ENCODE measurements at regions not wholly inside any gene's neighbourhood (a gene's known extent, or its start where the extent isn't known, plus 50 kb on each side); places are given as distances from the start of the nearest gene placed in this dataset.

DNA sequence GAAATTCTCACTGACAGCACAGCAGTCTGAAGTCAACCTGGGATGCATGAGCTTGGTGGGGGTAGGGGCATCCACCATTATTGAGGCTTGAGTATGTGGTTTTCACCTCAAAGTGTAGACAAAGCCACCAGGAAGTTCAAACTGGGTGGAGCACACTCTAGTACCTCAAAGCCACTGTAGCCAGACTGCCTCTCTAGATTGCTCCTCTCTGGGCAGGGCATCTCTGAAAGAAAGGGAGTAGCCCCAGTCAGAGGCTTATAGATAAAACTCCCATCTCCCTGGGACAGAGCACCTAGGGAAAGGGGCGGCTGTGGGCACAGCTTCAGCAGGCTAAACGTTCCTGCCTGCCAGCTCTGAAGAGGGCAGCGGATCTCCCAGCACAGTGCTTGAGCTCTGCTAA lies 143.0 kb downstream of the KITLG start:
- H3K27ac Mint-ChIP-seq: no peak overlapping the region

More for the DNA sequence above, 143.0 kb downstream of the KITLG start:
- no peak overlapping the region for H3K4me3 Mint-ChIP-seq (ENCODE audit: low read depth)
- H3K27me3 Mint-ChIP-seq: no peaks in the 10 kb centered on the region
- H3K4me1 Mint-ChIP-seq (ENCODE audit: low read depth): peaks cover 14% of the 10 kb centered on the region
- DNase-seq (ENCODE audit: low spot score, unreplicated experiment): no peak
- H3K9me3 Mint-ChIP-seq (ENCODE audit: low read depth): peaks cover 31% of the 10 kb centered on the region
- TF ChIP-seq, protein P1, sequence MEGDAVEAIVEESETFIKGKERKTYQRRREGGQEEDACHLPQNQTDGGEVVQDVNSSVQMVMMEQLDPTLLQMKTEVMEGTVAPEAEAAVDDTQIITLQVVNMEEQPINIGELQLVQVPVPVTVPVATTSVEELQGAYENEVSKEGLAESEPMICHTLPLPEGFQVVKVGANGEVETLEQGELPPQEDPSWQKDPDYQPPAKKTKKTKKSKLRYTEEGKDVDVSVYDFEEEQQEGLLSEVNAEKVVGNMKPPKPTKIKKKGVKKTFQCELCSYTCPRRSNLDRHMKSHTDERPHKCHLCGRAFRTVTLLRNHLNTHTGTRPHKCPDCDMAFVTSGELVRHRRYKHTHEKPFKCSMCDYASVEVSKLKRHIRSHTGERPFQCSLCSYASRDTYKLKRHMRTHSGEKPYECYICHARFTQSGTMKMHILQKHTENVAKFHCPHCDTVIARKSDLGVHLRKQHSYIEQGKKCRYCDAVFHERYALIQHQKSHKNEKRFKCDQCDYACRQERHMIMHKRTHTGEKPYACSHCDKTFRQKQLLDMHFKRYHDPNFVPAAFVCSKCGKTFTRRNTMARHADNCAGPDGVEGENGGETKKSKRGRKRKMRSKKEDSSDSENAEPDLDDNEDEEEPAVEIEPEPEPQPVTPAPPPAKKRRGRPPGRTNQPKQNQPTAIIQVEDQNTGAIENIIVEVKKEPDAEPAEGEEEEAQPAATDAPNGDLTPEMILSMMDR (IDR thresholded peaks at IDR 0.05; ENCODE audit: unreplicated experiment): no peak
- H3K36me3 Mint-ChIP-seq (ENCODE audit: insufficient read depth): peaks cover 3% of the 10 kb centered on the region
